Uterus (tissue), 2 donors: ENCODE measurements at regions not wholly inside any gene's neighbourhood (a gene's known extent, or its start where the extent isn't known, plus 50 kb on each side); places are given as distances from the start of the nearest gene placed in this dataset.

Source experiments
- POLR2A ChIP-seq, 2 donors: fragments of 450-650 bp; IDR thresholded peaks; one replicate each; pipeline ENCODE4 v1.6.1; 2016; ENCODE audit warnings: antibody characterized with exemption in 2 of 2, mild to moderate bottlenecking in 1 of 2, moderate library complexity in 1 of 2
- TF ChIP-seq, protein P1 (sequence below), 4 experiments: fragments of 200-600 bp in 2 of 4; fragments of 450-650 bp in 2 of 4; sonication (generic) in 2 of 4; IDR thresholded peaks; one replicate each; pipeline ENCODE4 v1.5.1; 2016 to 2019; ENCODE audit warnings: antibody characterized with exemption in 4 of 4, mild to moderate bottlenecking in 2 of 4, moderate library complexity in 1 of 4

GRCh38 chr3:59253523-59253922 lies 203.7 kb upstream of the CFAP20DC start:
- TF ChIP-seq, protein P1, sequence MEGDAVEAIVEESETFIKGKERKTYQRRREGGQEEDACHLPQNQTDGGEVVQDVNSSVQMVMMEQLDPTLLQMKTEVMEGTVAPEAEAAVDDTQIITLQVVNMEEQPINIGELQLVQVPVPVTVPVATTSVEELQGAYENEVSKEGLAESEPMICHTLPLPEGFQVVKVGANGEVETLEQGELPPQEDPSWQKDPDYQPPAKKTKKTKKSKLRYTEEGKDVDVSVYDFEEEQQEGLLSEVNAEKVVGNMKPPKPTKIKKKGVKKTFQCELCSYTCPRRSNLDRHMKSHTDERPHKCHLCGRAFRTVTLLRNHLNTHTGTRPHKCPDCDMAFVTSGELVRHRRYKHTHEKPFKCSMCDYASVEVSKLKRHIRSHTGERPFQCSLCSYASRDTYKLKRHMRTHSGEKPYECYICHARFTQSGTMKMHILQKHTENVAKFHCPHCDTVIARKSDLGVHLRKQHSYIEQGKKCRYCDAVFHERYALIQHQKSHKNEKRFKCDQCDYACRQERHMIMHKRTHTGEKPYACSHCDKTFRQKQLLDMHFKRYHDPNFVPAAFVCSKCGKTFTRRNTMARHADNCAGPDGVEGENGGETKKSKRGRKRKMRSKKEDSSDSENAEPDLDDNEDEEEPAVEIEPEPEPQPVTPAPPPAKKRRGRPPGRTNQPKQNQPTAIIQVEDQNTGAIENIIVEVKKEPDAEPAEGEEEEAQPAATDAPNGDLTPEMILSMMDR (IDR thresholded peaks at IDR 0.05), result no peak
- no peak for TF ChIP-seq POLR2A (IDR thresholded peaks at IDR 0.05)
